ENCODE measurements at regions not wholly inside any gene's neighbourhood (a gene's known extent, or its start where the extent isn't known, plus 50 kb on each side); places are given as distances from the start of the nearest gene placed in this dataset.
"Not testable (repeated sequence)": the region's sequence is repeated elsewhere in the genome, so short reads cannot be mapped to it uniquely, and the experiment has no call there.

DNA sequence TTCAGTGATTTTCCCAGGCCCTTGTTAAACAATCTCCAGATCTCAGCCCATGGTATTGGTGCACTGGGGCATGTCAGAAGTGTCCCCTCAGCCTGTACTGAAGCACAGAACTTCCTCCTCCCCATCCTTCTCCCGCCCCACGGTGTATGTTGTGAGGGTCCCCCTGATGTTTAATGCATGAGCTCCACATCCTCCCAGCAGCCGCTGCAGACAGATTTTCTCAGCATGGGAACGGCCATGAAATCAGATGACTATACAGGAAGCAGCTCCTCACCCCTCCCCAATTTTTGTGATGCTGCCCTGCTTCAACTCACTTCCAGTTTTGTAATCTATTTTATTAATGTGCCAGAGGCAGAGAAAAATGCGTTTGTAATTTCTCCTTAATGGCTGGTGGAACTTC is 406.0 kb downstream of the MIAT start:
- no peak for DNase-seq (ENCODE audit: low spot score)

DNA sequence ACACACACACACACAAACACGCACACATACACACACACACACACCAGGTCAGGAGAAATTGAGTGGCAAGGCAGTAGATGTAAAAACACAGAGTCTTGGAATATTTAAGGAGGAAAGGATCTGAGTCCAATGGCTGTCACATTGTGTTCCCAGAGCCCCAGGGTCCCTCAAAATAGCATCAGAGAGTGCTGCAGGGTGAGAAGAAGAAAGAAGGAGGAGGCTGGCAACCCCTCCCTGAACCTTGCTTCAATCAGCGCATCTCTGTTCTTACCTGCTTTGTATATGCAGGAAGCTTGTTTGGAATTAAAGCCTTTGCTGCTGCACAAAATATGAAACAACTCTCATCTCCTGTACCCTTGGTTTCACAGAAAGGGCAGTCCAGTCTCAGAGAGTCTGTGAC is 406.5 kb downstream of the MIAT start:
- DNase-seq (ENCODE audit: low spot score): no peak

DNA sequence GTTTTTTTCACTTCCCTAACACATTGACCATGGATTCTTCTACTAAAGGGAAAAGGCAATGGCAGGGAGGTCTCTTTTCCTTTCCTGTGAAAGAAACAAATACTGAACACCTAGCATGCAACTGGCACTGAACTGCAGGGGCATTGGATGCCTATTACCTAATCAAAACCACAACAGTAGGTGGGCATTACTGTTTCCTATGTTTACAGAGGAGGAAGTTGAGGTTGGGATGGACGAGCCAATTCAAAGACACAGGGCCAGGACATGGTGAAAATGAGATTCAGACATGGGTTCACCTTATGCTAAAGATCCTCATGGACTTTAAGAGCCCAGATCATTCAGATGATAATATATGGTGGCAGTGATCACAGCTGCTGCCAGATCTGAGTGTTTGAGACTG is 407.0 kb downstream of the MIAT start:
- no peak for DNase-seq (ENCODE audit: low spot score)

DNA sequence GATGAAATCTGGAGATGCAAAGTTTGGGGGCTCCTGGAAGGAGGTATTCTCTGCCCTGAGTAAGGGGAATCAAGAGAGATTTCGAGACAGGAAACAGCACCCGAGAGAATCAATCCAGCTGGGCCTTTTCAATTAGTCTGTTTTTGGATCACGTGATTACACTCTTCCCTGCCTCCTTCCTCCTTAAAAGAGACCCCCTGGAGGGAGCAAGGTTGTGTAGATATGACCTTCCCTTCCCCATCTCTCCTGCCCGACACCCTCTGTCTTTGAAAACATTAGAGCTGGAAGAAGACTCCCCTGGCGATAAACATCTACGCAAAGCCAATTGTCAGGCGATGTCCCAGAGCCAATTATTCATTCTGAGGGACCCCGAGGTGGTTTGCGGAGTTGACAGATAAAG is 407.9 kb downstream of the MIAT start:
- DNase-seq (ENCODE audit: low spot score): no peak

DNA sequence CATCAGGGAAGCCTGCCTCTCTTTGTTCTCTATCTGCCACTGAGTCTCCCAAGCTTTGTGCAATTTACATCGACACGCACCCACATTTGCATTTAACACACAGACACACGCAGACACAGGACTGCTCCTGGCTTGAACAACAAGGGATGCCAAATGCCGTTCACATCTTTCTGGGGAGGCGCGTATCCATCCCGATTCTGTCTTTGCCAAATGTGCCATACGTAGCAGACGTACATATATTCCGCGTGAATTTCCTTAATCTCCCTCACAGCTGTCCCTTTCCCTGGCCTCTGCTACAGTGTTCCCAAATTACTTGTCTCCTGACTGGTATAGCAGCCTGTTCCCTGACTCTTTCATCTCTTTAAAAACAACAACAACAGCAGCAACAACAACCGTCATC is 409.5 kb downstream of the MIAT start:
- DNase-seq (ENCODE audit: low spot score): no peak

DNA sequence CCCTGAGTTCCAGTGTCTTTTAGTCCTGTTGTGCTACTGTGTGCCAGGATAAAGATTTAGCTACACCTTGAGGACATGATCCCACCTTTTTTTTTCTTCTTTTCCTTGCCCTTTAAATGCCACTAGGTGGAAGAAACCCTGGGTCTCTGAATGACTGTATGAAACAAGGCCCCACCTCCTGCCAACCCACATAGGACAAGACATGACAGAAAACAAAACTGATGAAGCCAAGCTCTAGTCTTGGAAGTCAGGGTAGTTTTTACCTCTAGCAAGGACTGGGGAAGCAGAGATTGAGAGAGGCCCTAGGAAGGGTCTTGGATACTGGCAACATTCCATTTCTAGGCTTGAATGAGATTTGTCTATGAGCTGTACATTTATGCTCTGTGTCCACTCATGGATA is 410.7 kb downstream of the MIAT start:
- no peak for DNase-seq (ENCODE audit: low spot score)

DNA sequence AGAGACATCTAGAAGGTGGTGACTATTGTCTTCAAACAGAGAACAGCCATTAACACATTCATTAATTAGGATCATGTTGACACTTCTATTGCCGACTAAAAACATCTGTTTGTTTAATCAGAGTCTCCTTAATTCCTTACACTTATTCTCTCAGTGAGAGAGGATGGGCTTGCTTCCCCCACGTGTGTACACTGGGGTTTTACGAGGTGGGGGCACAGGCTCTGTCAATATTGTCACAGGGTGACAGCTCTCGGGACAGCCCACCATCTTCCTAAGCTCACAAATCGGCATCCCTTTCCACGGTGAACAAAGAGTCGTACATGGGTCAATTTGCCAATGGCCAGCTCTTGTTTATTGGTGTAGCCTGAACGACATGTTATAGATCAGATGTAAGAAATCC is 413.2 kb downstream of the MIAT start:
- DNase-seq (ENCODE audit: low spot score): no peak

DNA sequence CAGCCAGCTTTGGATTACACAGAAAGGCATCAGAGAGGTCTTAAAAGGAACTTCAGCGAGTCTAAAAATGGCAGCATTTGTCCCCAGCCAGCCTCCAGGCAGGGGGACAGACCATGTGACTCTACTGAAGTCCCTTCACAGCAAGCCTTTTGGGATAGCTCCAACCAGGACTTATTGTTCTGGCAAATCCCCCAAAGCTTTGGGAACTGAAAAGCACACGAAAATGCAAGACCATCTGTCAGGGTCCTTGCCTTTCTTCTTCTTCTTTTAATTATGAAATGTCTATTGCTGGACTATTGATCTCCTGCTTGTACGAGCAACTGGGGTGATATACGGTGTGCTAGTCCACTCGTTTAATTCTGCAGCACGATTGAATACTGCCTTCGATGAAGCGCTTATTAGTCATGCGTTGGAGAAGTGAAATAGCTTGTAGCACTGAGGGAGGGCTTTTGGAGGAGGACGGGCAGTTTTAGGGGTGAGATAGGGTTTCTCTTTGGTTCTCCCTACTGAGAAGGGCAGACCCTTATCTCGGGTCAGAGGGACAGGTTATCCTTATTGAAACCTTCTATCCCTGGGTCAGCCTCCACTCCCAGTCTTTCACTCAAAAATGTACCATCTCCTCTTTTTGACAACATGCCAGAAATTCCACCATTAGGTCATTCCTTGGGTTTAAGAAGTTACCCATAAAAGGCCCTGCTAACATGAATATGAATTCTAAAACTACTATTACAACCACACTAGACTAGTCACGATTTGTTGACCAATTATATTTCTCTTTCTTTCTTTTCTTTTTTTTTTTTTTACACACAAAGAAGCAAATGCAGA is 416.4 kb downstream of the MIAT start:
- DNase-seq (ENCODE audit: low spot score): no peak

DNA sequence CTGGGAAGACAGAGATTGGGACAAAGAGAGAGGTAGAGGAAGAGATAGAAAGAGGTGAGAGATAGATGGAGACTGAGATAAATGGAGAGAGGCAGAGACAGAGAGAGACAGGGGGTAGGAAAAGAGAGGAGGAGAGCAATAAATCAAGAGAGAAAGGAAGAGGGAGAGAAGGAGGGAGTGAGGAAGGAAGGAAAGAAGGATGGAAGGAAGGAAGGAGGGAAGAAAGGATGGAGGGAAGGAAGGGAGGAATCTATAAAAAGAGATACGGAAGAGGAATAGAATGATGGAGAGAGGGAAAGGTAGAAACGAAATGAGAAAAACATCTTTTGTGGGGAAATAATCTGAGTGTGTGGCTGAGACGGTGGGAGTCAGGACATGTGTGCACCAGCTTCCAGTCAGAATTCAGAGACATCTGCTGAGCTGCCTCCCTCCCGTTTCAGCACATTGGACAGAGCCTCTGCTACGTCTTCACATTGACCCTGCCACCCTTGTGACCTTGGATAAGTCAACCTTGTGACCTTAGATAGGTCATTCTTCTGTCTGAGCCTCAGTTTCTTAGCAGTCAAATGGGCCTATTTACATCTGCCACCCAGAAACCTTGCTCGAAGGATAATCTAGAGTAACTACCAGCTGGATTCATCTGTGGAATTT is 417.8 kb downstream of the MIAT start:
- no peak for DNase-seq (ENCODE audit: low spot score)

DNA sequence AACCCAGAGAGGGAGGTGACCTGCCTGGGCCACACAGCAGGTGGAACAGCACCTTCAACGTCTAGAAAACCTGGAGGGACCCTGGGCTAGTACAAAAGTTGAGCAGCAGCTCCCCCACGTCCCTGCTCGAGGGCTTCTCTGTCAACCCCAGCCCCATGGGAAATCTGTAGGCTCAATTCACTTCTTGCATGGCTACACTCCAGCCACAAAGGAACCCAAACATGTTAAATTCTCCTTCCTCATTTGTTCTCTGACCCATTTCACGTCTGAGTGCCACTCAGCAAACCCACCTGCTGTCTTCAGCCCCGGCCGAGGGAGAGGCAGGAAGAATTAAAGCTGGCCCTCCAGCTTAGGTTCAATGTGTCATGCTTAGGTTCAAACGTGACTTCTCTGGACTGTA is 418.5 kb downstream of the MIAT start:
- no peak for DNase-seq (ENCODE audit: low spot score)

DNA sequence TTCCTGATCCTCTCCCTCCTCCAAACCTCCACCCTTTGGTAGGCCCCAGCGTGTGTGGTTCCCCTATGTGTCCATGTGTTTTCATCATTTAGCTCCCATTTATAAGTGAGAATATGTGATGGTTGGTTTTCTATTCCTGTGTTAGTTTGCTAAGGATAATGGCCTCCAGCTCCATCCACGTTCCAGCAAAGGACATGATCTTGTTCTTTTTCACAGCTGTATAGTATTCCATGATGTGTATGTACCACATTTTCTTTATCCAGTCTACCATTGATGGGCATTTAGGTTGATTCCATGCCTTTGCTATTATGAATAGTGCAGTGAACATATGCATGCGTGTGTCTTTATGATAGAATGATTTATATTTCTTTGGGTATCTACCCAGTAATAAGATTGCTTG is 420.7 kb downstream of the MIAT start:
- not testable (repeated sequence) for DNase-seq (ENCODE audit: low spot score)

DNA sequence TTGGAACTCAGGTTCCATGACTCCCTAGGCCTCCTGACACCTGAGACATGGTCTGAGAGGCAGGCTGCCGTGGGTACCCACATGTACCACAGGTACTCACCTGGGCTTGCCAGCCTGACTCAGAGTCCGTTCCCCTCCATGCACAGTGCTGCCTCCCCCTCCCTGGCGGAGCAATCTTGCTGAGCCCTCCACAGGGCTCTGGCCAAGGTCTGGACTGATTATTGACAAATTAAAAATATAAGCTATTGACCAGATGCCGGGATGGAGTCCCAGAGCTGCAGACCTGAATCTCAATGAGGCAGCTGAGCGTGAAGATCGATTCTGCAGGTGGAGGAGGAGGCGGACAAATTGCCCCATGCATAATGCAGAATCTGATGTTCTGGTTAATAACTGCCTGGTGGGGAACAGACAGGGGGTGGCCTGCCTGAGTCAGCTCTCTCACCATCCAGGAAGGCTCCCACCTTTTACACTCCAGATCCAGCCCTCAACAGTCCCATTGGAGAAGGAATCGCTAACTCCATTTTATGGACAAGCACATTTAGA is 422.7 kb downstream of the MIAT start:
- DNase-seq (ENCODE audit: low spot score): no peak

DNA sequence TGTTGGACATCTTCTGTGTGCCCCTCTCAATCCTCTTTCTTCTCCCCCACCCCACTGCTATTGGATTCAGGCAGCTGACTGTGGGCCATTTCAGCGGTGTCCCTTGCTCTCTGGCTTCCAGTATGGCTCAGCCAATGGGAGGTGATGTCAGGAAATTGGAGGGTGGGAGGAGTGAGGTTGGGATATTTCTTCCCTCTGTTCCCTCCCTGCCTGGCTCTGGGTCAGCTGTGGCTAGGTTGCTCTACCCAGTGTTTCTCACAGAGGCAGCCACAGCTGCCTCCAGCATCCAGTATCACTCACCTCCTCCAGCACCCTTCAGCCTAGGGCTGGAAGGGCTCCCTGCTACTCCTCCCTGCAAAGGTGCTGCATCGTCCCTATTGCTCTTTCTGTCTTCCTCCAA is 423.5 kb downstream of the MIAT start:
- DNase-seq (ENCODE audit: low spot score): no peak

DNA sequence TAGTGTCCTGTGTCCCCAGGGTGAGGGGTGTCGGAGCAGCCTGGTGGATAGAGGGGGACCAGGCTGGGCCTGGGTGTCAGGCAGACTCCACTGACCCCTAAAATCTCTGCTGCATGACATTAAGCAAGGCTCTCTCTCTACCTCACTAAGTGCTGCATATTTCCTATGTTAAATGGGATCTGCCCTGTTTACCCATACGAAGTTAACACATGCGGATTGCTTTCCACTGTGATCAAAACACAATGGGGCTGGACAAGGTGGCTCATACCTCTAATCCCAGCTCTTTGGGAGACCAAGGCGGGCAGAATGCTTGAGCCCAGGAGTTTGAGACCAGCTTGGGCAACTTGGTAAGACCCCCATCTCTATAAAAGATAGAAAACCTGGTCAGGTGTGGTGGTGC is 426.2 kb downstream of the MIAT start:
- no peak for DNase-seq (ENCODE audit: low spot score)

DNA sequence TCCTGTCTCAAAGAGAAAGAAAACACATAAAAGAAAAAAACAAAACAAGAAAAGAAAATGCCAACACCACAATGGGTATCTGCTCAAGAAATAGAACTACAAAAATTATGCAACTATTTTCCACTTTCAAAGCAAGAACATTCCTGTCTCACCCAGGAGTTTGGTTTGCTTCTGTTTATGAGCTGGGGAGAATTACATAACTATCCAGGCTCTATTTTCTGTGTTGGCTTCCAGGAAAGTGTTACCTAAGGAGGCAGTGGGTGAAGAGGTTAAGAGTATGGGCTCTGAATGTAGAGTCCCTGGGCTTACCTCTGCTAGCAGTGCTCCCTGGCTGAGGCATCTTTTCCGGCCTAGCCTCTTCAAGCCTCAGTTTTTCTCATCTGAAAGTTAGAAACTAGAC is 426.7 kb downstream of the MIAT start:
- no peak for DNase-seq (ENCODE audit: low spot score)

DNA sequence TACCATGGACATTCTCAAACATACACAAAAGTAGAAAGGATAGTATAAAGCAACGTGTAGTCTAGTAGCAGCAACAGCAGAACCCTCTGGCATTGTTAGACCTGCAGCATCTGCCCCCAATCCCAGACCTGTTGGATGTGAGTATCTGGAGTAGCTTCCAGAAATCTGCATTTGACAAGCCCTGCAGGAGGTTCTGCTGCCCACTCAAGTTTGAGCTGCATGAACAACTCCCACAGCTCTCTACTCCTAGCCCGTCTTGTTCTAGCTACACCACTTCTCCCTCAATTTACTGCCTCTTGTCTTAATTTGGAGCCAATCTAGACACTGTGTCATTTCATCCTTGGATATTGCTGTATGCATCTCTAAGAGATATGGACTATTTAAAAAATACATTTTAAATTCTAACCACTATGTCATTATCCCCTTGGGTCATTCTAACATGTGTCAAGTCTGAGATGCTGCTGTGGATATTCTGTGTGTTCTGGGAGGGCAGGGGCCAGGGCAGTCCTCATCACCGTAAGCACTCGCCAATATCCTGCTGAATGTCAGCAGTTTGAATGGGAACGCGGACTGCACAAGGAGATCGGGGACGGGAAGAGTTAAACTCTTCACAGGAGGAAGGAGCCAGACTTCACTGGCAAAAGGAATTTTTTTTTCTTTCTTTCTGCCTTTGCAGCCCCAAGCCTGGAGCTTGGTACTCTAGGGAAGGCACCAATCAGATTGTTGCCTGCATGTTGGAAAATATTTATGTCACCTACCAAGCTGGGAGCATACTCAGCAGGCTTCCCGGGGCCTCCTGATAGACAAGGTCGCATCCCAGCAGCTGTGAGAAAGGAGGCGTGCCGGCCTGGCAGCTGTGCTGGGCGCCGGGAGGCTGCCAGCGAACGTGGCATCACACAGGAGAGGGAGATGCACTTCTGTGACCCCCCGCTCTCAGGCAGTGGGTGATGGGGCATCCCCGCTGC is 429.0 kb downstream of the MIAT start:
- DNase-seq (ENCODE audit: low spot score): no peak

DNA sequence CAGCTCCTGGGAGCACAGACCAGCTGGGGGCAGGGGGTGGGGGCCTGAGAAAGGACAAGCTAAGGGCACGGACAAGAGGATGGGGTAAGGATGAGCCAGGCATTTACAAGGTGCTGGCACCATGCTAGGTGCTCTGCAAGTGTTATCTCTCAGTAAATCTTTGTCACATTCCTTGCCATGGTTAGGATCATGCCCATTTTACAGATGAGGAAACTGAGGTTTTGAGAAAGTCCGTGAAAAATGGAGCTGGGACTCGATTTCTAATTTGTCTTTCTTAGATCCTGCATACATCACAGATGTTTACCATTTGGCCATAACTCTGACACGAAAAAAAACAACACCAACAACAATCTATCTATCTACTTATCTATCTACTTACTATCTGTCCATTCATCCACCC is 429.7 kb downstream of the MIAT start:
- no peak for DNase-seq (ENCODE audit: low spot score)

DNA sequence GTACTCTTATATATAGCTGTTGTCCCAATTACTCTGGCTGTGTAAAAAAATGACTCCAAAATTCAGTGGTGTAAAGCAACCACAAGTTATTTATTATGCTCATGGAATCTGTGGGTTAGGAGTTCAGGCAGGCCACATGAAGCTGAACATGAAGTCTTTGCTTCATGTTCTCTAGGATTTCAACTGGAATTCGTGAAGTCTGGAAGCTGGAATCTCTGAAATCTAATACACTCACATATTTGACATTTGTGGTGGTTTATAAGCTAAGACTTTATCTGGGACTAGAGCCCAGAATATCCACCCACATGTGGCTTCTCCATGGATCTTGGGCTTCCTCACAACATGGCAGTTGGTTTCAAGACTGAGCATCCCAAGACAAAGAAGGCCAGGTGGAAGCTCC is 430.6 kb downstream of the MIAT start:
- no peak for DNase-seq (ENCODE audit: low spot score)

DNA sequence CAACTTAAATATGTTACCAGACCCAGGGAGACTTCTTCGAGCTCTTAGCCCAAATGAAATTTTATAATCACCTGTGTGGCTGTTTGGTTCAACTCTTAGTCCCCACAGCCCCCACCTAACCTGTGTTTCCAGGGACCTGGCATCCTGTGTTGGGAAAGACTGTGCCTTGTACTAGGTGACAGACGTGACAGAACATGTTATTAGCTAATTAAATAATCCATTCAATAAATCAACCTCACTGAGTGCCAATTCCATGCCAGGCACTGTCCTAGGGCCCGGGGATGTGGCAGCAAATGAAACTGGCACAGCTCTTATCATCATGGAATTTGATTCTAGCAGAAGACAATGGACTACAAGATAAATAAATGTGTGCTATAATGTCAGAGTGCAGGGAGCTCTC is 431.9 kb downstream of the MIAT start:
- DNase-seq (ENCODE audit: low spot score): no peak

DNA sequence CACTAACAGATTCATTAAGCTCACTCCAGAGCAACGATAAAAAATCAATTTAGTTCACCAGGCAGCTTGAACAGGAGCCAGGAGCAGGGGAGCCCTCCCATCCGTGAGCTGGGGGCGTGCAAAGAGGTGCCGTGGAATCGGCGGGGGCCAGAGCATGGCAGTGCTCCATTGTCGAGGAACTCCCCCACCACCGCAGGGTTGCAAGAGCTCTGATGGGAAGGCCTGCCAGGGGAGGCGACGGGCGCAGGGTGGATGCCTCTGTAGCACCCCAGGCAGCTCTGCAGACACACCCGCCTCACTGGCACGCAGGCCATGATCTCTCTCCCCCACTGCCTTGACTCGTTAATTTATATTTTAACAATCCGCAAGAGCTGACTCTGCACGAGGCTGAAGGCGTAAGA is 433.2 kb downstream of the MIAT start:
- no peak for DNase-seq (ENCODE audit: low spot score)

DNA sequence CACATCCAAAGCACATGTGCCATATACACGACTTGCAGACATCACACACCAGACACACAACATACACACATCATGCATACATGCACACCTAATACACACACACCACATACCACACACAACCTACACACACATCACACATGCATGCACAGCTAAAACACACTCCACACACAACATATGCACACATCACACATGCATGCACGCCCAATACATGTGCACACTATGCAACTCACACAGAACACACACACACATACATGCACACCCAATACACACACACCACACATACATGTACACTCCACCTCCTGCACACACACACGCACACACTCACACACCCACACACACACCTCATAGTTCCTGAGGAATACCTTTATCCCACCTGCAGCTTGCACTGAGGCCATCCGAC is 436.0 kb downstream of the MIAT start:
- no peak for DNase-seq (ENCODE audit: low spot score)

DNA sequence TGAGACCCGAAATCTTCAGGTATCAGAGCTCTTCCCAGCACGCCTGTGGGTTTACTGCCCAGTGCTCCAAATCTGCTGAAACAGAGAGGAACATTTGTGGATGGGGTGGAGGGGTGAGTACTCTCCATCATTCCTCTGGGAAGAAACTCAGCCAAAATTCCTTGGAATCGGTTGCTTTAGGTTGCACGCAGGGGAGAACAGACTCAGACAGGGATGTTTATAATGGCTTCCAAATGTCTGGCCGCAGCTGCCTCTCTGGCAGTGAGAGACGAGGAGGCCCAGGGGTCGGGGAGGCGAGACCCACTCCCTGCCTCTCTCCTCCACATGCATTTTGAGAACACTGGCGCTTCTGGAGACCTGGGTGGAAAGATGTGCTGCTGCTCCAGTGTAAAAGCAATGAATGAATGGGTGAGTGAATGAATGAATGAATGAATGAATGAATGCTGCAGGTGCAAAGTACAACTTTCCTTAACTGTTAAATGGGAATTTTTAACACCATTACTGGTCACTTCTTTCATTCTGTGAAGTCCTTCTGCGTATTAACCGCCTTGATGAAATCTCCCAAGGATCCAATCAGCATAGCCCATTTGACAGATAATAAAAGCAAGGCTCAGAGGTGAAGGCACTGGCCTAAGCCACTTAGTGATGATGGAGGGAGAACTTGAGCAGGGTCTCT is 437.4 kb downstream of the MIAT start:
- DNase-seq (ENCODE audit: low spot score): peak; percentile 67

Data from hepatic stellate cell (primary cell).